K562 (cell line): ENCODE measurements at regions not wholly inside any gene's neighbourhood (a gene's known extent, or its start where the extent isn't known, plus 50 kb on each side); places are given as distances from the start of the nearest gene placed in this dataset.

Experiments
- BACH1 ChIP-seq: fragments of 200-800 bp; sonication (Bioruptor generic); IDR thresholded peaks from 2 replicates; pipeline ENCODE4 v1.6.1; 2016; ENCODE audit warnings: missing genetic modification characterization, missing compliant biosample characterization
- BCL6 ChIP-seq: fragments of 250-450 bp; sonication (Bioruptor Pico); IDR thresholded peaks from 2 replicates; pipeline ENCODE4 v1.4.0; 2020
- HNRNPH1 ChIP-seq: fragments of 200-400 bp; formaldehyde crosslinking; optimal IDR thresholded peaks from 2 replicates; pipeline ENCODE3; 2017; ENCODE audit warnings: low read depth, mild to moderate bottlenecking, low read length, moderate library complexity
- HOXB6 ChIP-seq: fragments of 250-450 bp; sonication (Bioruptor Pico); IDR thresholded peaks from 2 replicates; pipeline ENCODE4 v1.5.1; 2022; ENCODE audit warnings: mild to moderate bottlenecking, borderline replicate concordance
- MXI1 ChIP-seq: IDR thresholded peaks from 2 replicates; pipeline ENCODE4 v1.6.1; 2011; ENCODE audit warnings: low read depth, mild to moderate bottlenecking, improper control_type of control experiment, low read length
- POLR3A ChIP-seq: IDR thresholded peaks from 2 replicates; pipeline ENCODE4 v1.6.1; 2011; ENCODE audit warnings: borderline replicate concordance, mild to moderate bottlenecking, moderate library complexity; ENCODE audit not compliant: insufficient read length, insufficient read depth; ENCODE audit errors: extremely low read depth
- RERE ChIP-seq: sonication (generic); formaldehyde crosslinking; IDR thresholded peaks from 2 replicates; pipeline ENCODE4 v1.8.0; 2023; ENCODE audit warnings: missing genetic modification reagents, mild to moderate bottlenecking, borderline replicate concordance
- REST ChIP-seq, 2 experiments: fragments of 450-650 bp; formaldehyde crosslinking in 1 of 2; IDR thresholded peaks; 2 replicates each; pipeline versions ENCODE4 v1.4.0 to v1.6.1; 2014 to 2020; ENCODE audit warnings: mild to moderate bottlenecking in 2 of 2, borderline replicate concordance in 1 of 2, low read depth in 1 of 2
- SMARCA5 ChIP-seq: fragments of 450-650 bp; IDR thresholded peaks from 2 replicates; pipeline ENCODE4 v1.6.1; 2016
- SUPT5H ChIP-seq: fragments of 450-650 bp; IDR thresholded peaks from 2 replicates; pipeline ENCODE4 v1.6.1; 2016
- ZC3H4 ChIP-seq: sonication (generic); formaldehyde crosslinking; IDR thresholded peaks from 2 replicates; pipeline ENCODE4 v1.9.0; 2021; ENCODE audit warnings: missing genetic modification reagents, borderline replicate concordance
- ZEB2 ChIP-seq: fragments of 450-650 bp; IDR thresholded peaks from 2 replicates; pipeline ENCODE4 v1.6.1; 2016
- ZNF395 ChIP-seq: fragments of 200-800 bp; sonication (Bioruptor generic); IDR thresholded peaks from 2 replicates; pipeline ENCODE4 v1.6.1; 2017; ENCODE audit warnings: missing genetic modification characterization, missing compliant biosample characterization

- TF ChIP-seq REST (IDR thresholded peaks at IDR 0.05; ENCODE audit: borderline replicate concordance) (peak; percentile 42; the same call in 1 of the 2 replicates), REST (CRISPR knock-in tag; IDR thresholded peaks at IDR 0.05; ENCODE audit: low read depth) (no peak), ZEB2 (0 out of 2 replicates have a peak, but pooled peaks have one; percentile 29), SMARCA5 (no peak; the same call in 1 of the 2 replicates), SUPT5H (peak; percentile 40; the same call in 1 of the 2 replicates), ZNF395 (CRISPR knock-in tag) (peak; percentile 33; the same call in 1 of the 2 replicates), ZC3H4 (CRISPR knock-in tag) (no peak), HOXB6 (CRISPR knock-in tag) (no peak), BACH1 (tag) (peak; percentile 92), BCL6 (no peak), POLR3A (no peak), RERE (CRISPR knock-in tag) (no peak), HNRNPH1 (no peak), MXI1 (no peak)
Measured at GRCh38 chr2:242098445-242099128, 229.1 kb downstream of the RTP5 start (continued).
